SU-DHL-6 (cell line): ENCODE measurements at regions not wholly inside any gene's neighbourhood (a gene's known extent, or its start where the extent isn't known, plus 50 kb on each side); places are given as distances from the start of the nearest gene placed in this dataset.

Experiments
- H2AFZ ChIP-seq: fragments of 200-600 bp; sonication (generic); 2 replicates; pipeline ENCODE4 v1.6.1; 2014; ENCODE audit warnings: low read depth, mild to moderate bottlenecking, moderate library complexity, mixed read lengths, antibody characterized with exemption, low read length; ENCODE audit not compliant: severe bottlenecking
- H3F3A ChIP-seq: fragments of 200-600 bp; shearing (Covaris generic); 2 replicates; pipeline ENCODE4 v1.6.0; 2016; ENCODE audit warnings: antibody characterized with exemption, mild to moderate bottlenecking; ENCODE audit not compliant: insufficient read depth
- H3K27ac ChIP-seq: fragments of 200-600 bp; sonication (generic); 2 replicates; pipeline ENCODE4 v1.5.1; 2016; ENCODE audit warnings: low read depth, mild to moderate bottlenecking, low read length, moderate library complexity, mixed read lengths
- H3K27me3 ChIP-seq: fragments of 200-600 bp; sonication (generic), shearing (Covaris generic); 2 replicates; pipeline ENCODE4 v1.6.0; 2014; ENCODE audit warnings: mild to moderate bottlenecking, low read length
- H3K36me3 ChIP-seq: fragments of 200-600 bp; sonication (generic); 2 replicates; pipeline ENCODE4 v1.6.1; 2014; ENCODE audit warnings: mild to moderate bottlenecking, low read length, mixed read lengths
- H3K4me2 ChIP-seq: fragments of 300-600, 200-600 bp; shearing (Covaris generic), sonication (generic); 2 replicates; pipeline ENCODE4 v1.6.0; 2014; ENCODE audit warnings: low read length, low read depth, mild to moderate bottlenecking; ENCODE audit not compliant: poor library complexity, severe bottlenecking
- H3K4me3 ChIP-seq: fragments of 200-600 bp; sonication (generic); 2 replicates; pipeline ENCODE4 v1.5.1; 2014; ENCODE audit warnings: antibody characterized with exemption, low read length, mild to moderate bottlenecking, mixed read lengths; ENCODE audit not compliant: insufficient read depth, poor library complexity, severe bottlenecking
- H3K79me2 ChIP-seq: fragments of 200-600 bp; sonication (generic); 2 replicates; pipeline ENCODE4 v1.6.1; 2014; ENCODE audit warnings: mild to moderate bottlenecking, low read length, moderate library complexity; ENCODE audit not compliant: insufficient read depth
- H3K9ac ChIP-seq: fragments of 200-600 bp; sonication (generic); 2 replicates; pipeline ENCODE4 v1.7.0; 2014; ENCODE audit warnings: mild to moderate bottlenecking, low read length
- H3K9me2 ChIP-seq: fragments of 200-600 bp; sonication (generic); replicated peaks from 2 replicates; pipeline ENCODE4 v1.6.1; 2014; ENCODE audit warnings: low read length; ENCODE audit not compliant: insufficient read depth
- H3K9me3 ChIP-seq: fragments of 200-600 bp; sonication (generic); 2 replicates; pipeline ENCODE4 v1.6.1; 2014; ENCODE audit warnings: low read length, mixed read lengths; ENCODE audit not compliant: insufficient read depth
- H4K20me1 ChIP-seq: fragments of 200-600 bp; sonication (generic); 2 replicates; pipeline ENCODE4 v1.6.1; 2014; ENCODE audit warnings: low read depth, mild to moderate bottlenecking, antibody characterized with exemption, low read length, moderate library complexity, mixed read lengths
- EZH2phosphoT487 ChIP-seq: fragments of 200-600 bp; sonication (generic), shearing (Covaris generic); conservative IDR thresholded peaks from 2 replicates; pipeline ENCODE4 v1.6.1; 2018; ENCODE audit warnings: mild to moderate bottlenecking, antibody characterized with exemption, low read length, moderate library complexity, mixed read lengths
- TF ChIP-seq, protein P1 (sequence below): fragments of 200-600 bp; sonication (generic); IDR thresholded peaks from one replicate; pipeline ENCODE4 v1.5.1; 2017; ENCODE audit warnings: antibody characterized with exemption, mild to moderate bottlenecking, low read length, moderate library complexity; ENCODE audit not compliant: insufficient read depth, poor library complexity, severe bottlenecking

DNA sequence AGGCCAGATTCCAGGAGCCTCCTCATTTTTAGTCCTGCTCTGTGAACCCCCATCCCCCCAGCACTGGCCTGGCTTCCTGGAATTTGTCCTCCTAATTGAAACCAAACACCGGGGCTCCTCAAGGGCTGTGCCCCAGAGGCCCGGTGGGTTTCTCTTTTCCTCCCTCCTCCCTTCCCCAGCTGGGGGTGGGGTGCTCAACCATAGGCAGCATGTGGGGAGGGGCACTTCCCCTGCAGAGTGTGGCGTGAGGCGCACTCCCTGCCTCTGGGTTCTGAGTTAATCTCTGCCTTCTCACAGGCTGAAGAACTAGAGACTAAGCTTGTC is 67.5 kb upstream of the ACOT11 start:
- no peak overlapping the region for H3K4me2 ChIP-seq

DNA sequence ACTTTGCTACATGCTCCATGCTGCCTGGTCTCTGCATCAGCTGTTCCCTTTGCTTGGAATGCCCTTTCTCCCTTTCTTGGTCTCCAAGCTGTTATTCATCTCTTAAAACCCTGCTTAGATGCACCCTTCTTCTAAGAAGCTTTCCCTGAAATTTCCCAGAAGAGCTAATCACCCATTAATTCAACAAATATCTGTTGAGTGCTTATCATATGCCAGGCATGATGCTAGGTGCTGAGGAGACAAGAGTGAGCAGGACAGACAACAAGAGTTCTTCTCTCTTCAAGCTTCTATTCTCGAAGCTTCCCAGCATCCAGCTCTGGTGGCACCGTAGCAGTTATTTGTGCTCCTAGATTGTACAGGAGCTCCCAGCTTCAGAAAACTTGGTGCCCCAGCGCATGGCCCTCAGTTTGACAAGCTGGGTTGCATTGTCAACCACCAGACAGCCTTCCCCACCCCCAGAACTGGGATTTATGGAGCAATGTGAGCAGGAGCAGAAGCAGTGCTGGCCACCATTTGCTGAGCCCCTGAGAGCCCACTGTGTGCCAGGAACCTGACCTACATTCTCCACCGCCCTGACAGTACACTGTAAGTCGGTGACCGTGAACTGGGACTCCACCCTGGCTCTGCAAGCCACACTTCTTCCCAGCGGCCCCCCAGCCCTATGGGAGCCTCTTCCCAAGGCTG is 68.0 kb upstream of the ACOT11 start:
- Histone ChIP-seq H2AFZ (no peak overlapping the region), H3K4me3 (no peak overlapping the region), H3K4me2 (no peak overlapping the region), H3K27me3 (no peaks in the 10 kb centered on the region), H4K20me1 (no peaks in the 10 kb centered on the region), H3K9me3 (no peaks in the 10 kb centered on the region), H3K27ac (no peak overlapping the region), H3K79me2 (no peaks in the 10 kb centered on the region), H3F3A (no peaks in the 10 kb centered on the region), H3K9ac (no peak overlapping the region), H3K36me3 (no peaks in the 10 kb centered on the region), H3K9me2 (no peaks in the 10 kb centered on the region)
- TF ChIP-seq, protein P1, sequence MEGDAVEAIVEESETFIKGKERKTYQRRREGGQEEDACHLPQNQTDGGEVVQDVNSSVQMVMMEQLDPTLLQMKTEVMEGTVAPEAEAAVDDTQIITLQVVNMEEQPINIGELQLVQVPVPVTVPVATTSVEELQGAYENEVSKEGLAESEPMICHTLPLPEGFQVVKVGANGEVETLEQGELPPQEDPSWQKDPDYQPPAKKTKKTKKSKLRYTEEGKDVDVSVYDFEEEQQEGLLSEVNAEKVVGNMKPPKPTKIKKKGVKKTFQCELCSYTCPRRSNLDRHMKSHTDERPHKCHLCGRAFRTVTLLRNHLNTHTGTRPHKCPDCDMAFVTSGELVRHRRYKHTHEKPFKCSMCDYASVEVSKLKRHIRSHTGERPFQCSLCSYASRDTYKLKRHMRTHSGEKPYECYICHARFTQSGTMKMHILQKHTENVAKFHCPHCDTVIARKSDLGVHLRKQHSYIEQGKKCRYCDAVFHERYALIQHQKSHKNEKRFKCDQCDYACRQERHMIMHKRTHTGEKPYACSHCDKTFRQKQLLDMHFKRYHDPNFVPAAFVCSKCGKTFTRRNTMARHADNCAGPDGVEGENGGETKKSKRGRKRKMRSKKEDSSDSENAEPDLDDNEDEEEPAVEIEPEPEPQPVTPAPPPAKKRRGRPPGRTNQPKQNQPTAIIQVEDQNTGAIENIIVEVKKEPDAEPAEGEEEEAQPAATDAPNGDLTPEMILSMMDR = no peak
- TF ChIP-seq EZH2phosphoT487 = no peak

More for the DNA sequence above, 67.5 kb upstream of the ACOT11 start:
- H3F3A ChIP-seq = no peaks in the 10 kb centered on the region
- no peaks in the 10 kb centered on the region for H3K27me3 ChIP-seq
- H3K36me3 ChIP-seq = no peaks in the 10 kb centered on the region
- no peak for TF ChIP-seq EZH2phosphoT487
- TF ChIP-seq, protein P1 = no peak
- H4K20me1 ChIP-seq = no peaks in the 10 kb centered on the region
- no peak overlapping the region for H3K27ac ChIP-seq
- no peaks in the 10 kb centered on the region for H3K79me2 ChIP-seq
- no peak overlapping the region for H2AFZ ChIP-seq
- H3K4me3 ChIP-seq = no peak overlapping the region
- H3K9me2 ChIP-seq = no peaks in the 10 kb centered on the region
- H3K9ac ChIP-seq = no peak overlapping the region
- no peaks in the 10 kb centered on the region for H3K9me3 ChIP-seq

DNA sequence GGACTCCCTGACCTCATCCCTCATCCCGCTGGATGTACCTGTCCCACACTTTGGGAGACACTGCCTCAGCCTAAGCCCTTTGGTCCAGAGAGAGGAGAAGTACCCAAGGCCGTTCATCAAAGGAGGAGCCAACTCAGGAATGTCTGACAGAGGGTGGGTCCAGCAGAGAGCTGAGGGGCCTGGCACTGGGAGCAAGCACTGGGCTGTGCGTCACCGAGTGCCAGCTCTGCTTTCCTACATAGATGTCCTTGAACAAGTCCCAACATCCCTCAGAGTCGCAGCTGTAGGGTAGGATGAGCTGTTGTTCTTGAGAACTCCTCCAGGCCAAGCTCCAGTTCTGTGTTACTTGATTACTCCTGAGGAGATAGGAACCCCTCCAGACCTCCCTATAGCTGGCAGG is 68.8 kb upstream of the ACOT11 start:
- H3K27me3 ChIP-seq = no peaks in the 10 kb centered on the region
- no peak overlapping the region for H3K27ac ChIP-seq
- H3F3A ChIP-seq = no peaks in the 10 kb centered on the region
- H3K4me3 ChIP-seq = no peak overlapping the region
- H3K36me3 ChIP-seq = no peaks in the 10 kb centered on the region
- H3K4me2 ChIP-seq = no peak overlapping the region
- no peak overlapping the region for H2AFZ ChIP-seq
- no peaks in the 10 kb centered on the region for H4K20me1 ChIP-seq
- no peaks in the 10 kb centered on the region for H3K79me2 ChIP-seq
- no peaks in the 10 kb centered on the region for H3K9me3 ChIP-seq
- no peak overlapping the region for H3K9ac ChIP-seq
- H3K9me2 ChIP-seq = no peaks in the 10 kb centered on the region
- TF ChIP-seq, protein P1 = no peak
- TF ChIP-seq EZH2phosphoT487 = no peak
